H9 (cell line): ENCODE measurements at regions not wholly inside any gene's neighbourhood (a gene's known extent, or its start where the extent isn't known, plus 50 kb on each side); places are given as distances from the start of the nearest gene placed in this dataset.

Experiments
- DNase-seq: peaks from one replicate; pipeline ENCODE4 v3.0.0-alpha.2; 2017
- H2AFZ ChIP-seq: one replicate; pipeline ENCODE4 v1.6.1; 2013; ENCODE audit warnings: mild to moderate bottlenecking, low read length, control low read depth, moderate library complexity
- H2AK5ac ChIP-seq: 2 replicates; pipeline ENCODE4 v1.6.1; 2013; ENCODE audit warnings: low read length, control low read depth, mixed read lengths; ENCODE audit not compliant: insufficient read length
- H2BK120ac ChIP-seq: one replicate; pipeline ENCODE4 v1.6.1; 2013; ENCODE audit warnings: low read depth, mild to moderate bottlenecking, low read length, control low read depth, inconsistent platforms; ENCODE audit not compliant: poor library complexity, severe bottlenecking
- H2BK12ac ChIP-seq: 2 replicates; pipeline ENCODE4 v1.6.1; 2013; ENCODE audit warnings: low read length, control low read depth, mixed read lengths, low read depth; ENCODE audit not compliant: insufficient read length
- H2BK15ac ChIP-seq: 2 replicates; pipeline ENCODE4 v1.6.1; 2013; ENCODE audit warnings: low read depth, low read length, control low read depth
- H2BK20ac ChIP-seq: one replicate; pipeline ENCODE4 v1.6.1; 2013; ENCODE audit warnings: low read depth, mild to moderate bottlenecking, low read length, control low read depth, inconsistent platforms; ENCODE audit not compliant: poor library complexity, severe bottlenecking
- H2BK5ac ChIP-seq: 2 replicates; pipeline ENCODE4 v1.6.1; 2013; ENCODE audit warnings: low read length, control low read depth, mixed read lengths; ENCODE audit not compliant: insufficient read length
- H3K14ac ChIP-seq: 2 replicates; pipeline ENCODE4 v1.6.1; 2013; ENCODE audit warnings: low read length, control low read depth; ENCODE audit not compliant: insufficient read depth
- H3K18ac ChIP-seq: 2 replicates; pipeline ENCODE4 v1.6.1; 2013; ENCODE audit warnings: low read depth, mild to moderate bottlenecking, mixed read lengths, low read length, control low read depth; ENCODE audit not compliant: insufficient read length
- H3K23ac ChIP-seq: 2 replicates; pipeline ENCODE4 v1.6.1; 2013; ENCODE audit warnings: low read length, control low read depth, mixed read lengths, low read depth; ENCODE audit not compliant: insufficient read length
- H3K23me2 ChIP-seq: 2 replicates; pipeline ENCODE4 v1.6.1; 2013; ENCODE audit warnings: low read depth, mild to moderate bottlenecking, mixed read lengths, low read length, control low read depth; ENCODE audit not compliant: insufficient read length, poor library complexity, severe bottlenecking
- H3K27ac ChIP-seq: 2 replicates; pipeline ENCODE4 v1.5.1; 2013; ENCODE audit warnings: low read length, control low read depth, mixed read lengths, low read depth; ENCODE audit not compliant: insufficient read length
- H3K27me3 ChIP-seq: 2 replicates; pipeline ENCODE4 v1.6.1; 2013; ENCODE audit warnings: low read length, control low read depth, inconsistent platforms; ENCODE audit not compliant: insufficient read depth
- H3K4ac ChIP-seq: 2 replicates; pipeline ENCODE4 v1.6.1; 2013; ENCODE audit warnings: low read depth, mild to moderate bottlenecking, control low read depth, inconsistent platforms, low read length, moderate library complexity
- H3K4me1 ChIP-seq: 2 replicates; pipeline ENCODE4 v1.6.1; 2013; ENCODE audit warnings: low read length, control low read depth, inconsistent platforms; ENCODE audit not compliant: insufficient read depth
- H3K4me2 ChIP-seq: 2 replicates; pipeline ENCODE4 v1.6.1; 2013; ENCODE audit warnings: low read length, control low read depth, mixed read lengths; ENCODE audit not compliant: insufficient read length, insufficient read depth
- H3K56ac ChIP-seq: 2 replicates; pipeline ENCODE4 v1.6.1; 2013; ENCODE audit warnings: low read depth, mild to moderate bottlenecking, mixed read lengths, low read length, control low read depth; ENCODE audit not compliant: insufficient read length
- H3K79me1 ChIP-seq: 2 replicates; pipeline ENCODE4 v1.6.1; 2013; ENCODE audit warnings: low read depth, mild to moderate bottlenecking, moderate library complexity, low read length, control low read depth, inconsistent platforms; ENCODE audit not compliant: insufficient read depth, poor library complexity, severe bottlenecking
- H3K79me2 ChIP-seq: 2 replicates; pipeline ENCODE4 v1.6.1; 2013; ENCODE audit warnings: low read length, control low read depth, inconsistent platforms; ENCODE audit not compliant: insufficient read depth
- H3K9ac ChIP-seq: 2 replicates; pipeline ENCODE4 v1.6.1; 2013; ENCODE audit warnings: low read length, control low read depth, mixed read lengths; ENCODE audit not compliant: insufficient read length; ENCODE audit errors: extremely low read depth
- H3K9me3 ChIP-seq: one replicate; pipeline ENCODE4 v1.6.1; 2013; ENCODE audit warnings: low read depth, low read length, inconsistent platforms; ENCODE audit not compliant: control insufficient read depth
- H3T11ph ChIP-seq: one replicate; pipeline ENCODE4 v1.6.1; 2013; ENCODE audit warnings: mild to moderate bottlenecking, low read length, control low read depth, inconsistent platforms
- H4K20me1 ChIP-seq: one replicate; pipeline ENCODE4 v1.6.1; 2013; ENCODE audit not compliant: control insufficient read depth, insufficient read length, insufficient read depth
- H4K5ac ChIP-seq: 2 replicates; pipeline ENCODE4 v1.6.1; 2013; ENCODE audit warnings: low read depth, mild to moderate bottlenecking, mixed read lengths, low read length, control low read depth; ENCODE audit not compliant: insufficient read length
- H4K8ac ChIP-seq: replicated peaks from 2 replicates; pipeline ENCODE4 v1.6.1; 2013; ENCODE audit warnings: low read length, control low read depth, mixed read lengths, low read depth; ENCODE audit not compliant: insufficient read length
- H4K91ac ChIP-seq: 2 replicates; pipeline ENCODE4 v1.6.1; 2013; ENCODE audit warnings: low read depth, mild to moderate bottlenecking, moderate library complexity, mixed read lengths, low read length, control low read depth; ENCODE audit not compliant: insufficient read length
- H3K27ac Mint-ChIP-seq, 3 experiments: 2 replicates in 2 of 3; 3 replicates in 1 of 3; pipeline ENCODE4 v1.8.0; 2020 to 2021; ENCODE audit warnings: mixed read lengths in 3 of 3, mild to moderate bottlenecking in 1 of 3, moderate library complexity in 1 of 3
- H3K27me3 Mint-ChIP-seq: 2 replicates; pipeline ENCODE4 v1.8.0; 2021; ENCODE audit warnings: low read depth, mild to moderate bottlenecking, moderate library complexity, mixed read lengths
- H3K36me3 Mint-ChIP-seq, 3 experiments: 2 replicates in 2 of 3; 3 replicates in 1 of 3; pipeline ENCODE4 v1.8.0; 2020 to 2021; ENCODE audit warnings: low read depth in 3 of 3, mixed read lengths in 3 of 3; ENCODE audit not compliant: insufficient read depth in 1 of 3
- H3K4me1 Mint-ChIP-seq, 2 experiments: 2 replicates each; pipeline ENCODE4 v1.8.0; 2020; ENCODE audit warnings: mixed read lengths in 2 of 2
- H3K4me3 Mint-ChIP-seq, 2 experiments: 2 replicates in 1 of 2; 3 replicates in 1 of 2; pipeline ENCODE4 v1.8.0; 2020 to 2021; ENCODE audit warnings: mild to moderate bottlenecking in 2 of 2, mixed read lengths in 2 of 2, moderate library complexity in 1 of 2
- H3K9me3 Mint-ChIP-seq, 2 experiments: 2 replicates in 1 of 2; 3 replicates in 1 of 2; pipeline ENCODE4 v1.8.0; 2020; ENCODE audit warnings: mild to moderate bottlenecking in 2 of 2, mixed read lengths in 2 of 2, moderate library complexity in 1 of 2
- WGBS: extraction: QIAGEN DNeasy Blood & Tissue Kit; methylation state at CpG from one replicate; pipeline ENCODE4 v1.1.7; 2013; ENCODE audit warnings: missing lambda C conversion rate, low lambda C conversion rate, mixed read lengths; ENCODE audit not compliant: insufficient read length; ENCODE audit errors: extremely low coverage; 5-methylcytosine and 5-hydroxymethylcytosine counted together
- TF ChIP-seq, protein P1 (sequence below): fragments of 200-600 bp; sonication (generic); conservative IDR thresholded peaks from 3 replicates; pipeline ENCODE4 v1.8.0; 2021; ENCODE audit warnings: antibody characterized with exemption, mild to moderate bottlenecking

DNA sequence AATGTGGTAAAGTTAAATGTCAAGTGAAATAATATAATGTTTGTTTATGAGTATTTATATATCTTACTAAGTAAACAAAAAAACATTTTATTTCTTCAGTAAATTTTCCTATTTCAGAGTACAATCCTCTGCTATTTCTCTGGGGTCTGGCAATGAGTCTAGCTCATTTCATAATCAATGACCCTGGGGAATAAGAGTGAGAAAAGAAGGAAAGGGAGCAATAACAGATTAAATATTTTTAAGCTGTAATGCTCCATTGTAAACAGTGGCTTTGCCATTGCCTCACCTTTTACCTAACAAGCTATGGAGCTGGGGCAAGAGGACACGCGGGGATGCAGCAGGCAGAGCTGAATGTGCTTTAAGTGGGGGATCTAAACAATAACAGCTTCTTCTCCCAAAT lies 1071.9 kb downstream of the FLRT2 start:
- H3K27ac ChIP-seq: no peak overlapping the region
- no peaks in the 10 kb centered on the region for H3K27me3 Mint-ChIP-seq
- DNase-seq: no peak
- no peaks in the 10 kb centered on the region for H3K9me3 ChIP-seq
- no peak overlapping the region for H4K8ac ChIP-seq
- H3K79me2 ChIP-seq: no peaks in the 10 kb centered on the region
- H3T11ph ChIP-seq: no peak overlapping the region
- no peak overlapping the region; a peak in 1 of 7 replicates for H3K27ac Mint-ChIP-seq
- H3K18ac ChIP-seq: no peak overlapping the region
- H3K9ac ChIP-seq: no peak overlapping the region
- H2AFZ ChIP-seq: no peak overlapping the region
- H3K9me3 Mint-ChIP-seq: no peaks in the 10 kb centered on the region
- no peak overlapping the region for H2BK5ac ChIP-seq
- no peaks in the 10 kb centered on the region for H3K23me2 ChIP-seq
- H4K20me1 ChIP-seq: no peaks in the 10 kb centered on the region
- no peak overlapping the region for H3K4me2 ChIP-seq
- no peaks in the 10 kb centered on the region for H3K27me3 ChIP-seq
- no peak overlapping the region for H3K4me3 Mint-ChIP-seq
- WGBS: no CpG with 5 or more reads among the region's 2 CpGs
- H4K5ac ChIP-seq: no peak overlapping the region
- no peaks in the 10 kb centered on the region for H3K4me1 ChIP-seq
- H3K79me1 ChIP-seq: no peaks in the 10 kb centered on the region
- no peak overlapping the region for H4K91ac ChIP-seq
- H2BK12ac ChIP-seq: no peak overlapping the region
- TF ChIP-seq, protein P1, sequence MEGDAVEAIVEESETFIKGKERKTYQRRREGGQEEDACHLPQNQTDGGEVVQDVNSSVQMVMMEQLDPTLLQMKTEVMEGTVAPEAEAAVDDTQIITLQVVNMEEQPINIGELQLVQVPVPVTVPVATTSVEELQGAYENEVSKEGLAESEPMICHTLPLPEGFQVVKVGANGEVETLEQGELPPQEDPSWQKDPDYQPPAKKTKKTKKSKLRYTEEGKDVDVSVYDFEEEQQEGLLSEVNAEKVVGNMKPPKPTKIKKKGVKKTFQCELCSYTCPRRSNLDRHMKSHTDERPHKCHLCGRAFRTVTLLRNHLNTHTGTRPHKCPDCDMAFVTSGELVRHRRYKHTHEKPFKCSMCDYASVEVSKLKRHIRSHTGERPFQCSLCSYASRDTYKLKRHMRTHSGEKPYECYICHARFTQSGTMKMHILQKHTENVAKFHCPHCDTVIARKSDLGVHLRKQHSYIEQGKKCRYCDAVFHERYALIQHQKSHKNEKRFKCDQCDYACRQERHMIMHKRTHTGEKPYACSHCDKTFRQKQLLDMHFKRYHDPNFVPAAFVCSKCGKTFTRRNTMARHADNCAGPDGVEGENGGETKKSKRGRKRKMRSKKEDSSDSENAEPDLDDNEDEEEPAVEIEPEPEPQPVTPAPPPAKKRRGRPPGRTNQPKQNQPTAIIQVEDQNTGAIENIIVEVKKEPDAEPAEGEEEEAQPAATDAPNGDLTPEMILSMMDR: no peak
- H3K56ac ChIP-seq: no peak overlapping the region
- H3K4me1 Mint-ChIP-seq: no peaks in the 10 kb centered on the region
- H2AK5ac ChIP-seq: no peak overlapping the region
- H3K14ac ChIP-seq: no peak overlapping the region
- H2BK20ac ChIP-seq: no peak overlapping the region
- H2BK15ac ChIP-seq: no peak overlapping the region
- H3K36me3 Mint-ChIP-seq: no peaks in the 10 kb centered on the region
- no peak overlapping the region for H2BK120ac ChIP-seq
- no peak overlapping the region for H3K4ac ChIP-seq
- H3K23ac ChIP-seq: no peak overlapping the region
